HCT116 (cell line): ENCODE measurements at regions not wholly inside any gene's neighbourhood (a gene's known extent, or its start where the extent isn't known, plus 50 kb on each side); places are given as distances from the start of the nearest gene placed in this dataset.
A peak's percentile ranks its signal among the peaks of the same experiment; 100 is the strongest.

Experiments
- ATAC-seq: fragments of 200-7000 bp; cut with Tn5 transposase; 2 replicates; pipeline ENCODE4 v1.9.1; 2020; ENCODE audit warnings: mild to moderate bottlenecking, moderate library complexity
- BruUV-seq: library from RNA; stranded (reverse); fragments of 400-500 nt; replicated peaks from 2 replicates; lab custom pipeline; 2021; lab: Mats Ljungman, UMichigan
- CTCF ChIA-PET: fragments of 300-600 bp; sonication (Branson Sonifier 250); formaldehyde crosslinking; loops from one replicate; lab custom pipeline; 2021; ENCODE audit warnings: antibody characterized with exemption; lab: Charles Lee
- POLR2A ChIA-PET: fragments of 300-600, 350-600 bp; sonication (Branson Sonifier 250); formaldehyde crosslinking; loops from one replicate; lab custom pipeline; 2021; ENCODE audit warnings: antibody characterized with exemption; lab: Charles Lee
- RAD21 ChIA-PET, 2 experiments: fragments of 300-600 bp; sonication (Branson Sonifier 250); formaldehyde crosslinking; loops; one replicate each; lab custom pipeline; 2023; ENCODE audit warnings: low total read pairs in 2 of 2; ENCODE audit not compliant: uncharacterized antibody in 2 of 2, unreplicated experiment in 2 of 2, low non-redundant PET in 1 of 2; lab: Charles Lee
- DNase-seq: peaks from one replicate; pipeline ENCODE4 v3.0.0-alpha.2; 2010; ENCODE audit warnings: low read depth, low spot score
- H2AFZ ChIP-seq: fragments of 200-600 bp; shearing (Covaris generic), sonication (generic); 2 replicates; pipeline ENCODE4 v1.6.1; 2017; ENCODE audit warnings: low read depth, mixed run types, mixed read lengths, antibody characterized with exemption, low read length; ENCODE audit not compliant: poor library complexity, severe bottlenecking
- H3K27ac ChIP-seq: 2 replicates; pipeline ENCODE4 v1.5.1; 2012; ENCODE audit warnings: low read depth, low read length
- H3K27me3 ChIP-seq: fragments of 200-600 bp; sonication (generic); 2 replicates; pipeline ENCODE4 v1.6.1; 2016; ENCODE audit warnings: mixed run types, low read length, mixed read lengths; ENCODE audit not compliant: insufficient read depth
- H3K36me3 ChIP-seq, 2 experiments: fragments of 200-500 bp in 1 of 2; fragments of 200-600 bp in 1 of 2; sonication (Bioruptor generic) in 1 of 2; sonication (generic) in 1 of 2; 2 replicates each; pipeline versions ENCODE4 v1.5.1 to v1.6.1; 2014 to 2016; ENCODE audit warnings: low read length in 2 of 2, inconsistent platforms in 1 of 2, mixed read lengths in 1 of 2, mixed run types in 1 of 2; ENCODE audit not compliant: insufficient read depth in 2 of 2, control insufficient read depth in 1 of 2
- H3K4me1 ChIP-seq, 2 experiments: fragments of 200-600 bp in 1 of 2; sonication (generic) in 1 of 2; 2 replicates each; pipeline versions ENCODE4 v1.5.1 to v1.6.1; 2012 to 2017; ENCODE audit warnings: low read length in 2 of 2, inconsistent platforms in 1 of 2, mild to moderate bottlenecking in 1 of 2, mixed read lengths in 1 of 2, mixed run types in 1 of 2, moderate library complexity in 1 of 2; ENCODE audit not compliant: insufficient read depth in 2 of 2, control insufficient read depth in 1 of 2
- H3K4me2 ChIP-seq: fragments of 200-600 bp; sonication (generic); 2 replicates; pipeline ENCODE4 v1.6.1; 2017; ENCODE audit warnings: mixed run types, low read length, mixed read lengths
- H3K4me3 ChIP-seq, 2 experiments: fragments of 200-600 bp in 1 of 2; sonication (generic) in 1 of 2; replicated peaks in 1 of 2; 2 replicates each; pipeline ENCODE4 v1.5.1; 2011 to 2016; ENCODE audit warnings: low read length in 2 of 2, control low read depth in 1 of 2, low read depth in 1 of 2, mild to moderate bottlenecking in 1 of 2, mixed read lengths in 1 of 2, mixed run types in 1 of 2
- H3K79me2 ChIP-seq: fragments of 200-600 bp; sonication (generic); 2 replicates; pipeline ENCODE4 v1.6.1; 2017; ENCODE audit warnings: mild to moderate bottlenecking, mixed run types, low read length, moderate library complexity, mixed read lengths; ENCODE audit not compliant: insufficient read depth
- H3K9ac ChIP-seq: fragments of 200-600 bp; sonication (generic); 2 replicates; pipeline ENCODE4 v1.6.1; 2016; ENCODE audit warnings: low read length, mixed read lengths
- H3K9me2 ChIP-seq: fragments of 200-600 bp; sonication (generic), shearing (Covaris generic); 2 replicates; pipeline ENCODE4 v1.6.1; 2017; ENCODE audit warnings: mixed run types, mild to moderate bottlenecking, moderate library complexity; ENCODE audit not compliant: insufficient read depth
- H3K9me3 ChIP-seq, 2 experiments: fragments of 200-500 bp in 1 of 2; fragments of 200-600 bp in 1 of 2; sonication (Bioruptor generic) in 1 of 2; sonication (generic) in 1 of 2; 2 replicates each; pipeline ENCODE4 v1.6.1; 2014 to 2017; ENCODE audit warnings: low read length in 2 of 2, mixed read lengths in 2 of 2, inconsistent platforms in 1 of 2, low read depth in 1 of 2, mild to moderate bottlenecking in 1 of 2, mixed run types in 1 of 2, moderate library complexity in 1 of 2; ENCODE audit not compliant: control insufficient read depth in 1 of 2, insufficient read depth in 1 of 2
- H4K20me1 ChIP-seq: fragments of 200-600 bp; sonication (generic), shearing (Covaris generic); 2 replicates; pipeline ENCODE4 v1.6.1; 2017; ENCODE audit warnings: mixed run types, mild to moderate bottlenecking, moderate library complexity; ENCODE audit not compliant: insufficient read depth
- CBX3 ChIP-seq: IDR thresholded peaks from 2 replicates; pipeline ENCODE4 v1.6.1; 2012; ENCODE audit warnings: low read depth
- CEBPB ChIP-seq: IDR thresholded peaks from 2 replicates; pipeline ENCODE4 v1.6.1; 2012; ENCODE audit warnings: low read depth
- CTCF ChIP-seq, 3 experiments: fragments of 200-600 bp in 1 of 3; sonication (generic) in 1 of 3; IDR thresholded peaks in 2 of 3; conservative IDR thresholded peaks in 1 of 3; 2 replicates each; pipeline ENCODE4 v1.5.1; 2012 to 2017; ENCODE audit warnings: low read depth in 2 of 3, low read length in 2 of 3, antibody characterized with exemption in 1 of 3, borderline replicate concordance in 1 of 3, control low read depth in 1 of 3, mild to moderate bottlenecking in 1 of 3, mixed read lengths in 1 of 3, mixed run types in 1 of 3, moderate library complexity in 1 of 3; ENCODE audit not compliant: insufficient read depth in 1 of 3
- EGR1 ChIP-seq: IDR thresholded peaks from 2 replicates; pipeline ENCODE4 v1.6.1; 2012; ENCODE audit warnings: low read depth
- ELF1 ChIP-seq: IDR thresholded peaks from 2 replicates; pipeline ENCODE4 v1.6.1; 2012; ENCODE audit warnings: low read depth, borderline replicate concordance
- EZH2 ChIP-seq: fragments of 200-600 bp; sonication (generic); IDR thresholded peaks from 2 replicates; pipeline ENCODE4 v1.6.1; 2017; ENCODE audit warnings: antibody characterized with exemption, mixed run types
- EZH2phosphoT487 ChIP-seq: fragments of 200-600 bp; IDR thresholded peaks from 2 replicates; pipeline ENCODE4 v1.6.1; 2018; ENCODE audit warnings: antibody characterized with exemption, borderline replicate concordance
- FOSL1 ChIP-seq: IDR thresholded peaks from 2 replicates; pipeline ENCODE4 v1.6.1; 2012; ENCODE audit warnings: low read depth
- JUND ChIP-seq: IDR thresholded peaks from 2 replicates; pipeline ENCODE4 v1.6.1; 2012
- POLR2A ChIP-seq: IDR thresholded peaks from 2 replicates; pipeline ENCODE4 v1.7.0; 2011; ENCODE audit warnings: borderline replicate concordance; ENCODE audit not compliant: insufficient read depth, insufficient read length; ENCODE audit errors: extremely low read depth
- POLR2AphosphoS5 ChIP-seq: IDR thresholded peaks from 2 replicates; pipeline ENCODE4 v1.6.1; 2011; ENCODE audit warnings: mild to moderate bottlenecking, low read depth, low read length, moderate library complexity
- RAD21 ChIP-seq: IDR thresholded peaks from 2 replicates; pipeline ENCODE4 v1.6.1; 2012; ENCODE audit warnings: low read depth, mild to moderate bottlenecking
- SIN3A ChIP-seq: IDR thresholded peaks from 2 replicates; pipeline ENCODE4 v1.6.1; 2012; ENCODE audit warnings: low read depth
- SP1 ChIP-seq: IDR thresholded peaks from 2 replicates; pipeline ENCODE4 v1.6.1; 2012; ENCODE audit warnings: low read depth
- TCF7L2 ChIP-seq: IDR thresholded peaks from 2 replicates; pipeline ENCODE4 v1.7.0; 2011; ENCODE audit warnings: borderline replicate concordance, inconsistent platforms; ENCODE audit not compliant: insufficient read depth, insufficient read length; ENCODE audit errors: extremely low read depth
- YY1 ChIP-seq: IDR thresholded peaks from 2 replicates; pipeline ENCODE4 v1.6.1; 2011; ENCODE audit warnings: low read length, low read depth, moderate library complexity, mild to moderate bottlenecking; ENCODE audit not compliant: insufficient replicate concordance; ENCODE audit errors: extremely low read depth
- ZBTB33 ChIP-seq: IDR thresholded peaks from 2 replicates; pipeline ENCODE4 v1.6.1; 2011; ENCODE audit warnings: mild to moderate bottlenecking, low read length, moderate library complexity; ENCODE audit not compliant: insufficient replicate concordance; ENCODE audit errors: extremely low read depth
- ZFX ChIP-seq: fragments of 450-650 bp; IDR thresholded peaks from 2 replicates; pipeline ENCODE4 v1.6.1; 2017
- ZNF274 ChIP-seq: fragments of 200-500 bp; sonication (Bioruptor generic); IDR thresholded peaks from 2 replicates; pipeline ENCODE4 v1.6.1; 2014; ENCODE audit warnings: mild to moderate bottlenecking, low read depth, low read length, inconsistent platforms
- intact Hi-C: fragments of 100-400 bp; cut with micrococcal nuclease; formaldehyde crosslinking; loops from 2 replicates; pipeline ENCODE4 v1.10.0; 2022
- TF ChIP-seq, protein P1 (sequence below): IDR thresholded peaks from 2 replicates; pipeline ENCODE4 v1.6.1; 2012; ENCODE audit warnings: low read depth

DNA sequence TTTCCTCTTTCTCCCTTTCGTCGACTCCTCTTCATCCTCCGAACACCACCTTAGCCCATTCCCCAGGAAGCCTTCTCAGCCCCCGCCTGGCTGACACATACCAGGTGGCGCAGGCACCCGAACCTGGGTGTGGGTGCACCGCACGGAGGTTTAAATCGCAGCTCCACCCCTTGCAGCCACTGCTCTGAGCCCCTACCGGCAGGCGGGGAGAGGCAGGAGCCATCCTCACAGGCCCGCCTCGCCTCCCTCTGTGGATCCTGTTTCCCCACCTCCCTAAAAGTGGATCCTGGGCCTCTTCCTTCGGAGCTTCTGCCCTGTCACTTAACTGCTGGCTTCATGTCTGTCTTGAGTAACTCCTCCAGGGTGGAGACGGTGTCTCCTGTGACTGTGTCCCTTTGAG is 110.7 kb downstream of the OLFM1 start:
- ChIA-PET CTCF (no interaction called here), RAD21 (no interaction called here), POLR2A (no interaction called here)
- Histone ChIP-seq H3K27me3 (peaks cover 60% of the 10 kb centered on the region), H3K27ac (no peak overlapping the region), H2AFZ (no peak overlapping the region), H3K4me1 (no peaks in the 10 kb centered on the region), H3K4me3 (no peak overlapping the region), H3K9me3 (no peaks in the 10 kb centered on the region), H3K79me2 (no peaks in the 10 kb centered on the region), H4K20me1 (no peaks in the 10 kb centered on the region), H3K9ac (no peak overlapping the region), H3K4me2 (no peak overlapping the region), H3K36me3 (no peaks in the 10 kb centered on the region), H3K9me2 (no peaks in the 10 kb centered on the region)
- BruUV-seq, result no TSS peak
- DNase-seq (no peak), ATAC-seq (peak; percentile 55)
- intact Hi-C loops, result no loop called here
- no peak for TF ChIP-seq CEBPB
- TF ChIP-seq FOSL1, result no peak
- TF ChIP-seq EGR1, result no peak
- TF ChIP-seq SIN3A, result no peak
- TF ChIP-seq ELF1, result no peak
- no peak for TF ChIP-seq ZNF274
- TF ChIP-seq EZH2phosphoT487, result no peak
- no peak for TF ChIP-seq POLR2A
- no peak for TF ChIP-seq CBX3
- TF ChIP-seq ZBTB33, result no peak
- no peak for TF ChIP-seq JUND
- no peak for TF ChIP-seq RAD21
- no peak for TF ChIP-seq SP1
- no peak for TF ChIP-seq EZH2
- no peak for TF ChIP-seq CTCF (IDR thresholded peaks at IDR 0.05 in 2 of 3, conservative IDR thresholded peaks at IDR 0.05 in 1 of 3; ENCODE audit: borderline replicate concordance in 1 of 3, insufficient read depth in 1 of 3, low read depth in 2 of 3, low read length in 2 of 3)
- TF ChIP-seq, protein P1, sequence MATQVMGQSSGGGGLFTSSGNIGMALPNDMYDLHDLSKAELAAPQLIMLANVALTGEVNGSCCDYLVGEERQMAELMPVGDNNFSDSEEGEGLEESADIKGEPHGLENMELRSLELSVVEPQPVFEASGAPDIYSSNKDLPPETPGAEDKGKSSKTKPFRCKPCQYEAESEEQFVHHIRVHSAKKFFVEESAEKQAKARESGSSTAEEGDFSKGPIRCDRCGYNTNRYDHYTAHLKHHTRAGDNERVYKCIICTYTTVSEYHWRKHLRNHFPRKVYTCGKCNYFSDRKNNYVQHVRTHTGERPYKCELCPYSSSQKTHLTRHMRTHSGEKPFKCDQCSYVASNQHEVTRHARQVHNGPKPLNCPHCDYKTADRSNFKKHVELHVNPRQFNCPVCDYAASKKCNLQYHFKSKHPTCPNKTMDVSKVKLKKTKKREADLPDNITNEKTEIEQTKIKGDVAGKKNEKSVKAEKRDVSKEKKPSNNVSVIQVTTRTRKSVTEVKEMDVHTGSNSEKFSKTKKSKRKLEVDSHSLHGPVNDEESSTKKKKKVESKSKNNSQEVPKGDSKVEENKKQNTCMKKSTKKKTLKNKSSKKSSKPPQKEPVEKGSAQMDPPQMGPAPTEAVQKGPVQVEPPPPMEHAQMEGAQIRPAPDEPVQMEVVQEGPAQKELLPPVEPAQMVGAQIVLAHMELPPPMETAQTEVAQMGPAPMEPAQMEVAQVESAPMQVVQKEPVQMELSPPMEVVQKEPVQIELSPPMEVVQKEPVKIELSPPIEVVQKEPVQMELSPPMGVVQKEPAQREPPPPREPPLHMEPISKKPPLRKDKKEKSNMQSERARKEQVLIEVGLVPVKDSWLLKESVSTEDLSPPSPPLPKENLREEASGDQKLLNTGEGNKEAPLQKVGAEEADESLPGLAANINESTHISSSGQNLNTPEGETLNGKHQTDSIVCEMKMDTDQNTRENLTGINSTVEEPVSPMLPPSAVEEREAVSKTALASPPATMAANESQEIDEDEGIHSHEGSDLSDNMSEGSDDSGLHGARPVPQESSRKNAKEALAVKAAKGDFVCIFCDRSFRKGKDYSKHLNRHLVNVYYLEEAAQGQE, result no peak
- TF ChIP-seq POLR2AphosphoS5, result no peak
- TF ChIP-seq YY1, result no peak
- no peak for TF ChIP-seq ZFX
- TF ChIP-seq TCF7L2, result no peak
